ENCODE measurements at regions not wholly inside any gene's neighbourhood (a gene's known extent, or its start where the extent isn't known, plus 50 kb on each side); places are given as distances from the start of the nearest gene placed in this dataset.
A peak's percentile ranks its signal among the peaks of the same experiment; 100 is the strongest.

- ATAC-seq: no peak
- no peak overlapping the region for H3K27ac Mint-ChIP-seq
These were observed 50.8 kb upstream of the OCM2 start for GRCh38 chr7:98040626-98041360.

GRCh38 chr7:98046816-98047215 lies 56.8 kb upstream of the OCM2 start:
- Mint-ChIP-seq H3K9me3 (no peaks in the 10 kb centered on the region), H3K27ac (no peak overlapping the region), H3K36me3 (no peaks in the 10 kb centered on the region)
- DNase-seq (ENCODE audit: low spot score in 2 of 2) (no peak), ATAC-seq (no peak)

More at GRCh38 chr7:98040626-98041360, 50.8 kb upstream of the OCM2 start:
- no peak for DNase-seq (ENCODE audit: low spot score in 2 of 2)
- H3K9me3 Mint-ChIP-seq: no peaks in the 10 kb centered on the region
- H3K36me3 Mint-ChIP-seq: no peaks in the 10 kb centered on the region

DNA sequence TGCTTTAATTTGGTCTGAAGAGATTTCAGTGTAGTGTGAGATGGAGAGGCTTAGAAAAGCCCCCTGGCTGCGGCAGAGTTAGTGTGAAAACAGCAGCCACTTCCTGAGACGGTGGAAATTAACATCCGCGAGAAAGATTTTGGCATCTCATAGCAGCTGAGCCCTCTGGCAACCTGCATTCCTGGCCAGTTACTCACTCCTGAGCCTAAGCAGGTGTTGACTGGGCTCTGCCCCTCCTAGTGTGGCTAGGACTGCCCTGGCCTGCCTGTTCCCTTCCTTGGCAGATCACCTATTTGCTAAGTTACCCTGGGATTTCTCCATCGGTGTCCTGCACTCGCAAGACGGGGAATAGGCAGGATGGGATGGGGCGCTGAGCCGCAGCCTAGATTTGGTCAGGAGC lies 57.6 kb upstream of the LMTK2 start:
- DNase-seq (ENCODE audit: low spot score in 2 of 2) (no peak), ATAC-seq (no peak)
- Mint-ChIP-seq H3K36me3 (no peaks in the 10 kb centered on the region), H3K9me3 (no peaks in the 10 kb centered on the region), H3K27ac (no peak overlapping the region)

GRCh38 chr7:98051118-98051744 lies 55.4 kb upstream of the LMTK2 start:
- DNase-seq (ENCODE audit: low spot score in 2 of 2) (peak in 1 of 2 donors; percentile 63), ATAC-seq (peak; percentile 67 to 73)
- Mint-ChIP-seq H3K9me3 (no peaks in the 10 kb centered on the region), H3K27ac (no peak overlapping the region), H3K36me3 (no peaks in the 10 kb centered on the region)

DNA sequence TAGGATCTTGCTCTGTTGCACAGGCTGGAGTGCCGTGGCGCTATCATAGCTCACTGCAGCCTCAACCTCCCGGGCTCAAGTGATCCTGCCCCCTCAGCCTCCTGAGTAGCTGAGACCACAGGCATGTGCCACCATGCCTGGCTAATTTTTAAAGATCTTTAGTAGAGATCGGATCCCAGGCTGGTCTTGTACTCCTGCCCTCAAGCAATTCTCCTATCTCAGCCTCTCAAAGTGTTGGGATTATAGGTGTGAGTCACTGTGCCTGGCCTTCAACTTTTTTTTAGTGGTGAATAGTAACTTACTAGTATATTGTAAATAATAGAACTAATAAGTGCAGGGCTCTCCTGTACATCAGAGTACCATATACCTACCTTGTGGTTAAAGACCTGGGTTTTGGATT lies 52.1 kb upstream of the LMTK2 start:
- ATAC-seq (no peak), DNase-seq (ENCODE audit: low spot score in 2 of 2) (no peak)
- Mint-ChIP-seq H3K36me3 (no peaks in the 10 kb centered on the region), H3K9me3 (no peaks in the 10 kb centered on the region), H3K27ac (no peak overlapping the region)

DNA sequence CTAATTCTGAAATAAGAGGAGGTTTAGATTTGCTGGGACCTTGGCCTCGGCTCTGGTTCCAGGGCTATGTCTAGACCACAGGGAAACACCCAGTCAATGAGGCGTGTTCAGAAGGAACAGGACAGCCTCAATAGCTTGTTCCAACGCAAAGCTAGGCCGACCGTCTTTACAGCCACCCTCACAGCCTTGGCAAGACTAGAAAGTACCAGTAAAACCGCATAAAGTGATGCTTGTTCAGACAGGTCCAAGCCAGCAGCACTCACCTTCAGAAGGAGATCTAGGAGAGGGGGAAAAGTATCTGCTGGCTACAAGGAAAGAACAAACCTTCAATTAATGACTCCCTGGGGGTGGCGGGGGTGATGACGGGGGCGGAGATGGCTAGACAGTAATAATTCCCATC lies 50.1 kb upstream of the LMTK2 start:
- Mint-ChIP-seq H3K9me3 (no peaks in the 10 kb centered on the region), H3K36me3 (no peaks in the 10 kb centered on the region), H3K27ac (no peak overlapping the region)
- DNase-seq (ENCODE audit: low spot score in 2 of 2) (no peak), ATAC-seq (no peak)

Measured in activated naive CD4-positive, alpha-beta T cell treated with anti-CD3 and anti-CD28 coated beads, Interleukin-2, amount 50 U/mL, for 72 hours (primary cell).